ENCODE measurements at regions not wholly inside any gene's neighbourhood (a gene's known extent, or its start where the extent isn't known, plus 50 kb on each side); places are given as distances from the start of the nearest gene placed in this dataset.

- no peak for DNase-seq
These were observed 110.4 kb downstream of the BANF2 start for GRCh38 chr20:17810062-17810631.

- no peak for DNase-seq
These were observed 109.7 kb downstream of the BANF2 start for GRCh38 chr20:17809362-17810061.

GRCh38 chr20:17808782-17809181 is 109.0 kb downstream of the BANF2 start:
- DNase-seq = no peak

- no peak for DNase-seq
These were observed 108.6 kb downstream of the BANF2 start for GRCh38 chr20:17808357-17808756.

- DNase-seq = no peak
These were observed 107.9 kb downstream of the BANF2 start for GRCh38 chr20:17807651-17808050.

- no peak for DNase-seq
These were observed 107.1 kb downstream of the BANF2 start for GRCh38 chr20:17806739-17807441.

GRCh38 chr20:17806107-17806506 is 106.3 kb downstream of the BANF2 start:
- DNase-seq = no peak

GRCh38 chr20:17803765-17804164 is 104.0 kb downstream of the BANF2 start:
- no peak for DNase-seq

GRCh38 chr20:17799575-17800227 is 99.9 kb downstream of the BANF2 start:
- DNase-seq = no peak

GRCh38 chr20:17798601-17799000 is 98.8 kb downstream of the BANF2 start:
- no peak for DNase-seq

GRCh38 chr20:17797579-17797978 is 97.8 kb downstream of the BANF2 start:
- no peak for DNase-seq

GRCh38 chr20:17797161-17797560 is 97.4 kb downstream of the BANF2 start:
- DNase-seq = no peak

GRCh38 chr20:17796091-17796563 is 96.4 kb downstream of the BANF2 start:
- no peak for DNase-seq

GRCh38 chr20:17795501-17796071 is 95.8 kb downstream of the BANF2 start:
- DNase-seq = no peak

GRCh38 chr20:17795003-17795402 is 95.2 kb downstream of the BANF2 start:
- DNase-seq = no peak

- DNase-seq = no peak
These were observed 94.6 kb downstream of the BANF2 start for GRCh38 chr20:17794400-17794799.

- no peak for DNase-seq
These were observed 94.2 kb downstream of the BANF2 start for GRCh38 chr20:17793986-17794385.

GRCh38 chr20:17790296-17790695 is 90.5 kb downstream of the BANF2 start:
- DNase-seq = no peak

- no peak for DNase-seq
These were observed 88.0 kb downstream of the BANF2 start for GRCh38 chr20:17787816-17788215.

GRCh38 chr20:17786221-17786718 is 86.5 kb downstream of the BANF2 start:
- DNase-seq = no peak

All from CD4-positive, alpha-beta T cell treated with Interleukin-1 beta for 1 hour (primary cell).